NCI-H82 treated with DMSO at 0.1 percent for 48 hours (cell line): ENCODE measurements at regions not wholly inside any gene's neighbourhood (a gene's known extent, or its start where the extent isn't known, plus 50 kb on each side); places are given as distances from the start of the nearest gene placed in this dataset.
"Not testable (repeated sequence)": the region's sequence is repeated elsewhere in the genome, so short reads cannot be mapped to it uniquely, and the experiment has no call there.

Source experiments
- DNase-seq: peaks from one replicate; lab custom pipeline; 2025; ENCODE audit not compliant: unreplicated experiment; lab: John Stamatoyannopoulos, UW

DNA sequence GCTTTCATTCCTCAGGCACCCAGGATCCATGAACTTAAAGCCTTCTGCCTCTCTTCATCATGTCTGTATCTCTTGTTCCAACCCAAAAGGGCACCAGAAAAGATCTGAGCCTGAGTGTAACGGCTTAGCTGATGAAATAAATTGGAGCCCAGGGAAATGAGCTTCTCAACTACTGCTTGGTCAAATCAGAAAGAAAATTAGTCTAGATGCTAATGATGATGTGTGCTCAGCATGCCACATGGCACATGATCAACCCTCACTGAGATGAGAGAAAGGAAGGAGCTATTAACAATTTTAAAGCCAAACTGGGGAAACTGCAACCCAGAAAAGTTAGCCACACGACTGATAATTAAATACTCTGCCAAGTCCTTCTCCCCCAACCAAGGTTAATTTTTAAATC lies 325.7 kb downstream of the CNTN3 start:
- no peak for DNase-seq

- no peak for DNase-seq
Observed at GRCh38 chr3:74287557-74287956, 326.9 kb downstream of the CNTN3 start.

- no peak for DNase-seq
Observed at GRCh38 chr3:74282202-74282601, 332.3 kb downstream of the CNTN3 start.

DNA sequence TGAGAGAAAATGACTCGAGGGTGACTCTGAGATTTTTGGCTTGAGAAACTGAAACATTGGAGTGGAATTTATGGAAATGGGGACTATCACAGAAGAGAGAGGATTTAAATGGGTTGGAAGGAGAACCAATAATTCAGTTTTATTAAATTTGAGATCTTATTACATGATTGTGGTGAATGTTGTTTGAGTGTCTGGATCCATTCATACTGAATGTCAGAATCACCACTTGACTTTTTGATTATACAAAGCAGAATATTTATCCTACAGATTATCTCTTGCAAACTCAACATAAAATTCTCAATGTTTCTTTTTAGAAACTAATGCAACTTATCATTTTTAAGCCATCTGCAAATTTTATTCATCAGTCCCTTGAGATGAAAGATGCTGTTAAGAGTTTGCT lies 332.8 kb downstream of the CNTN3 start:
- no peak for DNase-seq

GRCh38 chr3:74273555-74274402 lies 340.7 kb downstream of the CNTN3 start:
- DNase-seq = no peak

DNA sequence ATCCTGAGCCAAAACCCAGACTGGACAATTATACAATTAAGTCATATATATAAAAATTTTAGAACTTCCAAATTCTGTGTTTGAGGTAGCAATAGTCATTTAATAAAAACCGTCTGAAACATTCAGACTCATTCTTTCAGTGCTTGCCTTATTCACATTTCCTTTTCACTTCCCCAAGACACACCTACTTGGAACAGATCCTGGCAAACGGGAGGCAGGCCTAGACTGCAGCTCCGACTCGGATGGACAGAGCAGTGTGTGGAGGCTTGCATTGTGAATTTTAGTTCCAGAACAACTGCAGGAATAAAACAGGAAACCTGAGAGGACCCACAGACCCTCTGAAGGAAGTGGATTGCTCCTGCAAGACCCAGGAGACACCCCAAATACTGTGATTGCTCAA lies 341.4 kb downstream of the CNTN3 start:
- DNase-seq = no peak

GRCh38 chr3:74271541-74271940 lies 342.9 kb downstream of the CNTN3 start:
- no peak for DNase-seq

DNA sequence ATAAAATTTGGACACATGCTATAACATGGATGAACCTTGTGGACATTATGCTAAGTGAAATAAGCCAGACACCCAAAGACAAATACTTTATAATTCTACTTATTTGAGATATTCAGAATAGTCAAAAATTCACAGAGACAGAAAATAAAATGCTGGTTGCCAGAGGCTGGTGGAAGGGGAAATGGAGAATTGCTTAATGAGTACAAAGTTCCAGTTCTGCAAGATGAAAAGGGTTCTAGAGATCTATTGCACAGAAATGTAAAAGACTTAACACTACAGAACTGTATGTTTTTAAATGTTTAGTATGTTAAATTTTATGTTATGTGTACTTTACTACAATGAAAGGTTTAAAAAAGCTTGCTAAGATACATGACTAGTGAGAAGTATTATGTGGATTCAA lies 344.8 kb downstream of the CNTN3 start:
- no peak for DNase-seq

GRCh38 chr3:74268753-74269152 lies 345.7 kb downstream of the CNTN3 start:
- no peak for DNase-seq

DNA sequence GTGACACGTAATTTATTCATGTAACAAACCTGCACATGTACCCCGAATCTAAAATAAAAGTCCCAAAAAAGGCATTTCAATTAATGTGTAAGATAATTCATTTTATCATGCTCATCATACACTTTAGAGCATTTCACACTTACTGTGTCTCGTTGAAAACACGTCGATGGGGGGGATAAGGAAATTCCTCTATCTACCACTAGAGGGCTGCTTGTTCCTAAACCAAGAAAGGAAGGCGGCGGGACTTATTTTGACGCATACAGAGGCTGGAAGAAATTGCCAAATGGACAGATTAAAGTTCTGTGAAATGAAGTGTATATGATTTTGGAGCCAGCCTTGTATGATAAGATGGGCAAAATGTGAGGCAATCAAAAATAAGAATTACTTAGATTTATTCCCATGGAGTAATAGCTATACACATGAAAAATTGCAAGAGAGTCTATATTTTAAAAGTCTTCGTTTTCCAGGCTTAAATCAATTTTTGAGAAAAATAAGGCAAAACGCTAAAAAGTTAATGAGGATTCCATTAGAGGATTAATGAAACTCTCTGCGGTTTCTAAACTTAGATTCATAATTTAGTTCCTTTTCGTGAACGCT lies 346.8 kb downstream of the CNTN3 start:
- DNase-seq = no peak

GRCh38 chr3:74267131-74267530 lies 347.3 kb downstream of the CNTN3 start:
- no peak for DNase-seq

DNA sequence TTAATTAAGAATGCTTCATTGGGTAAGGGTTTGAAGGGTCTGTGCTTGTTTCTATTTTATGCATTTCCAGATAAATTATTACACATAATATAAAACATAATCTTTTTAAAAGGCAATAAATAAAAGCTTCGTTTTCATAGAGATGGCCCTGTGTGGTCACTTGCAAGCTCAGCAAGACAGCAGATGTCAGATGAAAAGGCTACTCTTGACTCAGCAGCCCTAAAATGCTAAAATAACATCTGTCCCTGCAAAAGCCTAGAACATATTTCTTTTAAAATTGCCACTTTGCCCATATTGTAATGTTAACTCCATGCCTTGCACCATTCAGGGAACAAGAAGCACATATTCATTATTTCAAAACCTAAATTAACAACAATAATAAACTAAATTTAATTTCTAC lies 349.4 kb downstream of the CNTN3 start:
- no peak for DNase-seq

- DNase-seq = no peak
Observed at GRCh38 chr3:74263031-74263430, 351.4 kb downstream of the CNTN3 start.

GRCh38 chr3:74233091-74233490 lies 381.4 kb downstream of the CNTN3 start:
- DNase-seq = no peak

- no peak for DNase-seq
Observed at GRCh38 chr3:74217467-74217866, 397.0 kb downstream of the CNTN3 start.

GRCh38 chr3:74214286-74214685 lies 400.2 kb downstream of the CNTN3 start:
- no peak for DNase-seq

DNA sequence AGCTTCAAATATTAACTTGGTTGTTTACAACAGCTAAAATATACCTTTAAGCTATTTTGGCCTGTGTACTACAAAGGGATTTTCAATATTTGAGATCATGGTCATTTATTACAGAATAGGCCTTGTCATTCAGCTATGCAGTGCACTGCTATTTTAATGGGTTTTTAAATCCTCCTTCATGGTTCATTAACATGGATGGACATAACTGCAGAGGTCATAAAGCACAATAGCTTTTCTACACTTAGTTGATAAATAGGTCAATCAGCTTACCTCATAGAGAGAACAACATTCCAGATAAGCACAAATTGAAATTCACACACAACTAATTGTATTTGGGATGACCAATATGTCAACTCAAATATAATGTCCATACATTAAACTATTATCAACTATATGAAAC lies 403.7 kb downstream of the CNTN3 start:
- no peak for DNase-seq

GRCh38 chr3:74200952-74201351 lies 413.5 kb downstream of the CNTN3 start:
- DNase-seq = no peak

DNA sequence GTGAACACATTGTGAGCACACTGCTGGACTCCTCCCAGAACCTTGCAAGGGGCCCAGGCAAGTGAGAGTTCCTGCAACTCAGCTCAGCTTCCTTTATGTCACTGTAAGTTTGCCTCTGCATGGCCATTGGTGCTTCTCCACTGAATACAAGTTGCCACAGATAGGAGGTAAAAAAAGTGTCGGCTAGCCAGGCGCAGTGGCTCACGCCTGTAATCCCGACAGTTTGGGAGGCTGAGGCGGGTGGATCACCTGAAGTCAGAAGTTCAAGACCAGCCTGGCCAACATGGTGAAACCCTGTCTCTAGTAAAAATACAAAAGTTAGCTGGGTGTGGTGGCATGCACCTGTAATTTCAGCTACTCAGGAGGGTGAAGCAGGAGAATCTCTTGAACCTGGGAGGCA lies 435.8 kb downstream of the CNTN3 start:
- not testable (repeated sequence) for DNase-seq

- no peak for DNase-seq
Observed at GRCh38 chr3:74173090-74173489, 441.4 kb downstream of the CNTN3 start.

- DNase-seq = no peak
Observed at GRCh38 chr3:74167926-74168325, 446.5 kb downstream of the CNTN3 start.

DNA sequence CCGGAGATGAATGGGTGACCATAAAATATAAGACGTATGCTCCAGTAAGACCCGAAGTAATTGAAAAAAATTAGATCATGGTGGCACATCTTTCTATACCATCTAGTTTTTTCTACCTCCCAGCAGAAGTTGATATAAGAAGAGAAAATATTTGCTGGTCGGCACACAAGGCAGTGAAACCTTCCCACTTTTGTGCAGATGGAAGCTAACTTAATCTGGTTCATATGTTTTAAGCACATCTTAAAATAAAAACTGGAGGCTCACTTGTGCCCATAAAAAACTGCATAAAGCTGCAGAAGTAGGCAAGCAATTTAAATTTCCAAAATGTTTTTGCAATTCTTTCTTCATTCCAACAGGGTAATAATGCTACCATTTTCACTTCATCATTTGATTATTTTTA lies 449.2 kb downstream of the CNTN3 start:
- no peak for DNase-seq

DNA sequence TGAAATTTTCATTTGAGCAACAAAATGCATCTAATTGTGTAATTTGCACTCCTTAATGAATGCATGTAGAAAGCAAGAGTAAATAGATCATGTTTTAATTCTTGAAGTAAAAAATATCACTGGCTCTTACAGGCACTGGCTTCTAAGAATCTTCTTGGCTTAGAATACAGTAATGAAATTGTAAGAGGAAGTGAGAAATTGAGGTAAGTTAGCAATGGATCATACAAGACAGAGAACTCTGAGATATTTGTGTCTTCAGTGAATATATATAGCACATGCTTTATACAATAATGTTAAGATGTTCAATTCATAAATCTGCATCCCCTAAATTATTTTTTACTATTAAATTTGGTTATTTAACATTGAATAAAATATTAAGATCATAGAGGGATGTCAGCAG lies 465.0 kb downstream of the CNTN3 start:
- DNase-seq = no peak
